Tibial nerve (tissue), 4 donors: ENCODE measurements at regions not wholly inside any gene's neighbourhood (a gene's known extent, or its start where the extent isn't known, plus 50 kb on each side); places are given as distances from the start of the nearest gene placed in this dataset.

Experiments used
- DNase-seq, 2 donors: peaks; one replicate each; pipeline ENCODE4 v3.0.0-alpha.2; 2019; ENCODE audit warnings: low spot score in 2 of 2
- H3K27ac ChIP-seq, 4 donors: fragments of 200-600 bp; sonication (generic) in 3 of 4; one replicate each; pipeline ENCODE4 v1.5.1; 2017 to 2019; ENCODE audit warnings: mild to moderate bottlenecking in 1 of 4
- H3K27me3 ChIP-seq, 2 donors: fragments of 200-600 bp; sonication (generic) in 1 of 2; one replicate each; pipeline versions ENCODE4 v1.5.1 to v1.6.0; 2017 to 2019
- H3K36me3 ChIP-seq, 3 donors: fragments of 200-600 bp; sonication (generic); one replicate each; pipeline ENCODE4 v1.5.1; 2018 to 2019
- H3K4me1 ChIP-seq, 4 donors: fragments of 200-600 bp; sonication (generic) in 3 of 4; one replicate each; pipeline ENCODE4 v1.5.1; 2017 to 2019
- H3K4me3 ChIP-seq, 4 donors: fragments of 200-600 bp; sonication (generic) in 3 of 4; one replicate each; pipeline ENCODE4 v1.5.1; 2017 to 2019; ENCODE audit warnings: mild to moderate bottlenecking in 1 of 4, moderate library complexity in 1 of 4
- H3K9me3 ChIP-seq, 4 donors: fragments of 200-600 bp; sonication (generic) in 3 of 4; one replicate each; pipeline ENCODE4 v1.5.1; 2017 to 2019
- EP300 ChIP-seq, 2 donors: sonication (generic); formaldehyde crosslinking; IDR thresholded peaks; one replicate each; pipeline ENCODE4 v1.6.1; 2017; ENCODE audit warnings: antibody characterized with exemption in 2 of 2, mild to moderate bottlenecking in 1 of 2
- POLR2A ChIP-seq, 2 donors: fragments of 450-650 bp; IDR thresholded peaks; one replicate each; pipeline ENCODE4 v1.6.1; 2017; ENCODE audit warnings: antibody characterized with exemption in 2 of 2, mild to moderate bottlenecking in 2 of 2, moderate library complexity in 2 of 2
- WGBS, 2 donors: methylation state at CpG; one replicate each; pipeline ENCODE4 v1.1.5; 2018; 5-methylcytosine and 5-hydroxymethylcytosine counted together
- TF ChIP-seq, protein P1 (sequence below), 5 experiments: fragments of 200-600 bp in 3 of 5; fragments of 450-650 bp in 2 of 5; sonication (generic) in 3 of 5; IDR thresholded peaks; one replicate each; pipeline ENCODE4 v1.5.1; 2016 to 2019; ENCODE audit warnings: antibody characterized with exemption in 5 of 5, mild to moderate bottlenecking in 3 of 5, moderate library complexity in 2 of 5

DNA sequence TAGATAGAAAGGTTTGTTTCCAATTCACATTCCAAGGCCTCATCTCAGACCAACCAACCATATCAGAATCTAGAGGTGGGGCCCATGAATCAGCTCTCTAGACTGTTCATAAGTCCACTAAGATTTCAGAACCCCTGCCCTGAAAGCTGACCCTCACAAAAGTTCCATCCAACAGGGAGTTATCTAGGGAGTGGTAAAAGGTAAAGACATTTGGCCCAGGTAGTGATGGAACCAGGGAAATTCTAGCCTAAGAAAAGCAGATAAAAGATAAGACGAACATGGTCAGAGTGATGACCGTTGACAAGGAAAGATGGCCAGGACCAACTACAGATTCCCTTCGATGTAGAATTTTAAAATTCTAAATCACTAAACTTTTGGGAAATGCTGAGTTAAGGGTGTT is 198.0 kb upstream of the NEBL start:
- no peak overlapping the region for H3K27ac ChIP-seq
- H3K4me1 ChIP-seq: peaks cover 0 to 8% (median 3%) of the 10 kb centered on the region in 4 donors
- DNase-seq: no peak
- 92 to 94% methylated on average over 3 of the region's 3 CpGs for WGBS, 2 donors
- TF ChIP-seq EP300 (IDR thresholded peaks at IDR 0.05) (no peak), POLR2A (IDR thresholded peaks at IDR 0.05) (no peak)
- TF ChIP-seq, protein P1, sequence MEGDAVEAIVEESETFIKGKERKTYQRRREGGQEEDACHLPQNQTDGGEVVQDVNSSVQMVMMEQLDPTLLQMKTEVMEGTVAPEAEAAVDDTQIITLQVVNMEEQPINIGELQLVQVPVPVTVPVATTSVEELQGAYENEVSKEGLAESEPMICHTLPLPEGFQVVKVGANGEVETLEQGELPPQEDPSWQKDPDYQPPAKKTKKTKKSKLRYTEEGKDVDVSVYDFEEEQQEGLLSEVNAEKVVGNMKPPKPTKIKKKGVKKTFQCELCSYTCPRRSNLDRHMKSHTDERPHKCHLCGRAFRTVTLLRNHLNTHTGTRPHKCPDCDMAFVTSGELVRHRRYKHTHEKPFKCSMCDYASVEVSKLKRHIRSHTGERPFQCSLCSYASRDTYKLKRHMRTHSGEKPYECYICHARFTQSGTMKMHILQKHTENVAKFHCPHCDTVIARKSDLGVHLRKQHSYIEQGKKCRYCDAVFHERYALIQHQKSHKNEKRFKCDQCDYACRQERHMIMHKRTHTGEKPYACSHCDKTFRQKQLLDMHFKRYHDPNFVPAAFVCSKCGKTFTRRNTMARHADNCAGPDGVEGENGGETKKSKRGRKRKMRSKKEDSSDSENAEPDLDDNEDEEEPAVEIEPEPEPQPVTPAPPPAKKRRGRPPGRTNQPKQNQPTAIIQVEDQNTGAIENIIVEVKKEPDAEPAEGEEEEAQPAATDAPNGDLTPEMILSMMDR (IDR thresholded peaks at IDR 0.05): no peak
- H3K9me3 ChIP-seq: no peaks in the 10 kb centered on the region
- H3K27me3 ChIP-seq: no peaks in the 10 kb centered on the region
- no peaks in the 10 kb centered on the region for H3K36me3 ChIP-seq
- no peak overlapping the region for H3K4me3 ChIP-seq

DNA sequence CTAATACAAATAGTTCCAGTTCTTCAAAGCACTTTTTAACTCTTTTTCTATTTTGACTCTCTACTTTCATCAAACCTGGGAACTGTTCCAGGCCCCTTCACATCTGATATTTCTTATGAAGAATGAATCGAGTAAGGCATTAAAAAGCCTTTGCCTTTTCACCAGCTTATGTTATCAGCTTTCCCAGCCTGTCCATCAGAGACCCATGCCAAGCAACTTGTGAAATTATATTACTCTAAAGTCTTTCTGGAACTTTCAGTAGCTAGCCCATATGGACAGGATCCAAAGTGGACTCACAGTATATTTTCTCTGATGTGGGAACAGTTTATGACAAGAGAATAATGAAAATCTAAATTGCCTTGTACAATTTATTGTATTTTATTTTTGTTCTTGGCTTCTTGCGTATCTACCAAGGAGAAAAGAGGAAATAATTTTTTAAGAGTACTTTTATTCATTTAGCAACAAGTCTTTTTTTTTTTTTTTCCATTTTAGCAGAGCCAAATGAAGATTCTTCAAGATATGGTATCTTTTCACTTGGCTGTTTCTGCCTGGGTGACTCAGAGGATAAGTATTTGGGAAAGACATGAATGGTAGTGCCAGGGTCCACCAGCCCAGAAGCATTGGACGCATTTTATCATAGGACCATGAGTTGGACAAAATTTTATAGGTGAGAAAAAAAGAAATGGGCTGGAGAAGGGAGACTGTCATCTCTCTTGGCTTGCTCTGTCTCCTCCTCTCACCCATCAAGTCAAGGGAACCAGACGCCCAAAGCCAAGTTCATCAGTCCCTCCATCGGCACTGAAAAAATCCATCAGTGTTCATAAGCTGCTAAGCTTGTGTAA is 195.8 kb upstream of the NEBL start:
- Histone ChIP-seq H3K4me3 (no peak overlapping the region), H3K4me1 (no peaks in the 10 kb centered on the region), H3K9me3 (no peaks in the 10 kb centered on the region), H3K36me3 (no peaks in the 10 kb centered on the region), H3K27me3 (no peaks in the 10 kb centered on the region), H3K27ac (no peak overlapping the region)
- WGBS, 2 donors: 72 to 73% methylated on average over 5 of the region's 5 CpGs
- TF ChIP-seq POLR2A (IDR thresholded peaks at IDR 0.05): no peak
- no peak for TF ChIP-seq EP300 (IDR thresholded peaks at IDR 0.05)
- no peak for DNase-seq

DNA sequence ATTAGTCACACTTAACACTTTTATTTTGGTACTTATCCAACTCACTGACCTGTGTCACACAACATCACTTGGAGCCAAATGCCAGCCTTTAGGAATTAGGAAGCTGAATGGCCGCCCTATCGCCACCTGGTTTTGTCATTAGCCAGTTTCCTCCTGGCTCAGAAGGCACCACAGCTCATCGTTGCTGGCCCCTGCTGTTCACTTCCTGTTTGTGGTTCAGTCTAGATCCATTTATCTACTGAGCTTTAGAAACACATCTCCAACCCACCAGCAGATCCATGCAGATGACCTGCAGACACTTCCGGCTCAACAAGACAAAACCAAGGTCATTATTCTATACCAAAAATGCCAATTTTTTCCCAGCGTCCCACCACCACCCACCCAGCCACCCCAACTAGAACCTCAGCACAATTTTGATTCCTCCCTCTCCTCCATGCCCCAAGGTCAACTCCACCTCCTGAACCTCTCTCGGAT is 193.5 kb upstream of the NEBL start:
- H3K27me3 ChIP-seq: no peaks in the 10 kb centered on the region
- H3K4me1 ChIP-seq: no peaks in the 10 kb centered on the region
- H3K36me3 ChIP-seq: no peaks in the 10 kb centered on the region
- no peak overlapping the region for H3K4me3 ChIP-seq
- TF ChIP-seq EP300 (IDR thresholded peaks at IDR 0.05) (no peak), POLR2A (IDR thresholded peaks at IDR 0.05) (no peak)
- TF ChIP-seq, protein P1 (IDR thresholded peaks at IDR 0.05): no peak
- no peak for DNase-seq
- no peak overlapping the region for H3K27ac ChIP-seq
- no peaks in the 10 kb centered on the region for H3K9me3 ChIP-seq
- WGBS, 2 donors: 78 to 80% methylated on average over 6 of the region's 6 CpGs

DNA sequence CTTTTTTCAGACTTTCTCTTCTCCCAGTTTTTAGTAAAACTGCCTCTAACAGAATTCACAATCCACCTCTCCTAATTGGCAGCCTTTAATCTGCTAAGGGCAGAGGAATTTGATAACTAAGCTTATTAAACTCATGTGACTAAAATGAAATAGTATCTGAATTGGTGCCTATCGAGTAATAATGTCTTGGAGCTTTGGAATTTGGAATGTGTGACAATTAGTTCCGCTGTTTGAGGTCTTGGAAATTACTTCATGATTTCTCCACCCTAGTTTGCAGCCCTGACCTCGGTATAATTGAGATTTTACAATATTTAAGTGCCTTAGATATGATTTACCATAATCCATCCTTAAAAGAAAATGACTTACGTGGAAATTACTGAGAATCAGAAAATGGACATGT is 190.4 kb upstream of the NEBL start:
- Histone ChIP-seq H3K27ac (no peak overlapping the region), H3K4me1 (no peaks in the 10 kb centered on the region), H3K9me3 (no peaks in the 10 kb centered on the region), H3K4me3 (no peak overlapping the region), H3K36me3 (no peaks in the 10 kb centered on the region), H3K27me3 (no peaks in the 10 kb centered on the region)
- DNase-seq: no peak
- no peak for TF ChIP-seq POLR2A (IDR thresholded peaks at IDR 0.05)
- TF ChIP-seq, protein P1 (IDR thresholded peaks at IDR 0.05): no peak
- TF ChIP-seq EP300 (IDR thresholded peaks at IDR 0.05): no peak
- WGBS, 2 donors: 81 to 83% methylated on average over 4 of the region's 4 CpGs

DNA sequence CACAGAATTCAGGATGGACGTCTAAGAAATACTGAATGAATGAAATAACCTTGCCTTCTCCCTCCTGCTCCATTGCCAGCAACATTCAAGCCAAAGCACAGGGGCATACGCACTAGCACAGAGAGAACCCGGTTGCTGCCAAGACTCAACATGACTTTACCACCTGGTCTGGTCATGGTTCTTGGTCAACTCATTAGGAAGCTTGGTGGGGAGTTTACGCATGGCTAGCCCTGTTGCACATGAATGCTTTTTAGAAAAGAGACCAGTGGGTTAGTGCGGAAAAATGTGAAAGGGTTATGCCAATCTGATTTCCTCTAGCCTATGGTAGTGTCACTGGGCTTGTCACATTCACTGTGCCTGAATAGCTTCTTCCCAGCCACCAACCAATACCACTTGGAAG is 187.6 kb upstream of the NEBL start:
- Histone ChIP-seq H3K27me3 (no peaks in the 10 kb centered on the region), H3K27ac (no peak overlapping the region), H3K9me3 (no peaks in the 10 kb centered on the region), H3K4me1 (peaks cover 0 to 13% (median 0%) of the 10 kb centered on the region in 4 donors), H3K4me3 (no peak overlapping the region), H3K36me3 (no peaks in the 10 kb centered on the region)
- TF ChIP-seq POLR2A (IDR thresholded peaks at IDR 0.05) (no peak), EP300 (IDR thresholded peaks at IDR 0.05) (no peak)
- TF ChIP-seq, protein P1 (IDR thresholded peaks at IDR 0.05): no peak
- DNase-seq: no peak
- 83 to 87% methylated on average over 5 of the region's 5 CpGs for WGBS, 2 donors
